ENCODE measurements at regions not wholly inside any gene's neighbourhood (a gene's known extent, or its start where the extent isn't known, plus 50 kb on each side); places are given as distances from the start of the nearest gene placed in this dataset.

- no peak for DNase-seq (ENCODE audit: low spot score)
- in situ Hi-C loops (cut with HindIII; ENCODE audit: low sequenced_read_pairs) = no loop called here
Observed at GRCh38 chr14:101358320-101359125, 202.8 kb upstream of the DIO3 start.

DNA sequence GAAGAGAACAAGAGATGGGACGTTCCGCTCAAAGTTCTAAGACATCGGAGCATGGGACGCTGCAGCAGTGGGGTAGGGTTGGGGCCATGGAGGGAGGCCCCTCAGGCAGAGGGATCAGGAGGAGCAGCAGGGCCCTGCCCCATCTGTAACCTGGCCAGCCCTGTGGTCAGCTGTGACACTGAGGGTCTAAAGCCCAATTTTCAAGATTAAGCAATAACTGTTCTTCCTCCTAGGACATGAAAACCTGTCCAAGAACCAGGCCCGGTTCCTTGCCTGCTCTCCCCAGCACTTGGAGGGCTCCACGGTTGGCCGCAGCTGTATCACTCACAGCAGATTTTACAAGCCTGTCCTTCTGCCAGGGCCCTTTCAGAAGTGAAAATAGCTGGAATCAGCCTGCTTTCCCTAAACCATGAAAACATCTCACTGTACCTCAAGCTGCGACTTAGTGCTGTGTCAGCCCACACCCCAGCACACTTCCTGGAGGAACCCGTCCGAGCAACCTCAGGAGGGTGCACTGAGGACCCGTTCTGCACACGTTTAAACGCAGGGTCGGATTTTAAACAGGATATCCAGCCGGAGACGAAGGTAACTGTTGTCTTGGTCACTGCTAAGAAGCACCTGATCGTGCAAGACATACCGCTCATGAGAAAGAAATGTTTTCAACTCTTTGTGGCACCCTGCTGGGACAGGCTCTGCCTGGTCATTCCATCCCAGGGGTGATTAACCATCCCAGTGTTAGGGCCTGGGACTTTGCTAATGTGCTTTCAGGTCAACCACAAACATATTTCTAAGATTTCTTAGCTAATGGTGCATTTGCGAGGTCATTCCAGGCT lies 201.9 kb upstream of the DIO3 start:
- in situ Hi-C loops (cut with HindIII; ENCODE audit: low sequenced_read_pairs) = no loop called here

DNA sequence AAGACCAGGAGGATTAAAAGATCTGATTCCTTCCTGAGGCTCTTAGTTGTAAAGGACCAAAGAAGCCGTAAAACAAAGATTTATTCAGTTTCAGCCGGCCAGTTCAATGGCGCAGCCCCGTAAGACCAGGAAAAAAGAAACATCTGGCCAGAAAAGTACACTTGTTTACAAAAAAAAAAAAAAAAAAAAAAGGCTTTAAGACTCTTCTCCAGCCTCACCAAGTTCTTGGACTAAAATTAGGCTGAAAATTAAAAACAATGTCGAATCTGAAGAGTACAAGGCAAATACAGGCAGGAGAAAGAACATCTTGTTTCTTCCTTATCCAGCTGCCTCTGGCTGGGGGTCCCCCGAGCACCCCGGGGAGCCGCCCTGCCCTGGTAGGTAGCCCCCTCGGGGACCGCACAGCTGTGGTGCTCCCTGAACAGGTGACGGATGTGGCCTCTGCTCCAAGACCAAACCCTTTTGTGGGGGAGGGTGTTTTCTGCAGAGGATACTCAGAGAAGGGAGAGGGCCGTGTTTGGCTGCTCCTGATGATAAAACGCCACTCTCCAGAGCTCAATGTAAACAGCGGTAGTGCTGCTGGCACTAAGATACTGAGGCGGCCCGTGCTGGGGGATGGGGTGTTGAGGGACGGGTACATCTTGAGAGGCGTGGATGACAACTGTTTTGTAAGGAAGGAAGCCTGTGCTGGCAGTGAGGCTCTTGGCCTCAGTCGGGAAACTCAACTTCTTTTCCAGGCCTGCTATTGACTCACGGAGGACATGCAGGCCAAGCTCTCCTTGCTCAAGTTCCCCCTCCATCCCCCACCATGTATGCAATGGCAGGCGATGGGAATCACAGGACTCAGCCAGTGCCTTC lies 201.0 kb upstream of the DIO3 start:
- in situ Hi-C loops (cut with HindIII; ENCODE audit: low sequenced_read_pairs) = no loop called here
- DNase-seq (ENCODE audit: low spot score) = no peak

More for the DNA sequence above, 201.9 kb upstream of the DIO3 start:
- no peak for DNase-seq (ENCODE audit: low spot score)

DNA sequence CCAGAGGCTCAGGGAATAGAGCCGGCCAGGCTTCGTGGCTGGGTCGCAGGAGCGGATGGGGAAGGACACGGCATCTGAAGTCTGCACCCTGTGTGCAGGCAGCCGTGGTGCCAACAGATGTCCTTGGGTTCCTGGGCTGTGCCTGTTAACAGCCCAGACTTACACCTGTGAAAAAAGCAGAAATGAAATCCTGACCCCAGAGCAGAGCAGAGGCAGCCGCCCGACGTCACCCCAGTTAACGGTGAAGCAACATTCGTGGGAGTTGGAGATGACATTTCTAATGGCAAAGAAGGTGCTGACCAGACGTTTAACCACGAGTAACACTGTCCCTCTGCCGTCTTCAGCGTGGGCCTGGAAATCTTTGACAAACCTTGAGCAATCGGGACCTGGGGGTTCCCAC lies 200.3 kb upstream of the DIO3 start:
- no peak for DNase-seq (ENCODE audit: low spot score)
- in situ Hi-C loops (cut with HindIII; ENCODE audit: low sequenced_read_pairs) = no loop called here

- in situ Hi-C loops (cut with HindIII; ENCODE audit: low sequenced_read_pairs) = no loop called here
- DNase-seq (ENCODE audit: low spot score) = no peak
Observed at GRCh38 chr14:101361451-101362433, 199.6 kb upstream of the DIO3 start.

- DNase-seq (ENCODE audit: low spot score) = no peak
- in situ Hi-C loops (cut with HindIII; ENCODE audit: low sequenced_read_pairs) = no loop called here
Observed at GRCh38 chr14:101362529-101363260, 198.6 kb upstream of the DIO3 start.

DNA sequence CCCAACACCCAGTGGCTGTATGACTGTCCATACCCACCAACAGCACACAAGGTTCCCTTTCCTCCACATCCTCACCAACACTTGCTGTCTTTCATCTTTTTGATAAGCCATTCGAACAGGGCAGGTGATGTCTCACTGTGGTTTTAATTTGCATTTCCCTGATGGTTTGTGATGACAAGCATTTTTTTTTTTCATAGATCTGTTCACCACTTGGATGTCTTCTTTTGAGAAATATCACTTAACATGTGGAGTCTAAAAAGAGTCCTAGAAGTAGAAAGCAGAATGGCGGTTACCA lies 198.1 kb upstream of the DIO3 start:
- DNase-seq (ENCODE audit: low spot score) = no peak
- in situ Hi-C loops (cut with HindIII; ENCODE audit: low sequenced_read_pairs) = no loop called here

DNA sequence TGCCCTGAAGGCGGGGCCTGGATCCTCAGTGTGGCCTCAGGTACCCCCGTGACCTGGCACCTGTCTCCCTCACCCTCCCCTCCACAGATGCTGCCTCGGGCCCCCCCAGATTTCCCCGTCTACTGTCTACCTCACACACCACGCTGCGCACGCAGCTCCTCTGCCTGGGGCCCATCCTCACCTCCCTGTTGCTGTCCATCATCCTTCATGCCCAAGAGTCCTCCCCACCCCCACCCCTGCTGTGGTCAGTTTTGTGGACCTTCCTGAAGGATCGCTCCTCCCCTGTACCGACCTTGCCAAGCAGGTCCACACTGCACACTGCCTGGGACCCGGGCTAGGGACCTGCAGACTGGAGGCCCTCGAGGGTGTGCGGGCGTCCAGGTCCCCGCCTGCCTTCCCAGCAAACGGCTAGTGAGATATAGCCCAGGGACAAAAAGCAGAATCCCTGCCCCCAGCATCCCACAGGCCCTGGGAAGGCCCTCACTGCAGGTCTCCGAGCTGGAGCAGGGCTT lies 197.4 kb upstream of the DIO3 start:
- in situ Hi-C loops (cut with HindIII; ENCODE audit: low sequenced_read_pairs) = no loop called here
- no peak for DNase-seq (ENCODE audit: low spot score)

DNA sequence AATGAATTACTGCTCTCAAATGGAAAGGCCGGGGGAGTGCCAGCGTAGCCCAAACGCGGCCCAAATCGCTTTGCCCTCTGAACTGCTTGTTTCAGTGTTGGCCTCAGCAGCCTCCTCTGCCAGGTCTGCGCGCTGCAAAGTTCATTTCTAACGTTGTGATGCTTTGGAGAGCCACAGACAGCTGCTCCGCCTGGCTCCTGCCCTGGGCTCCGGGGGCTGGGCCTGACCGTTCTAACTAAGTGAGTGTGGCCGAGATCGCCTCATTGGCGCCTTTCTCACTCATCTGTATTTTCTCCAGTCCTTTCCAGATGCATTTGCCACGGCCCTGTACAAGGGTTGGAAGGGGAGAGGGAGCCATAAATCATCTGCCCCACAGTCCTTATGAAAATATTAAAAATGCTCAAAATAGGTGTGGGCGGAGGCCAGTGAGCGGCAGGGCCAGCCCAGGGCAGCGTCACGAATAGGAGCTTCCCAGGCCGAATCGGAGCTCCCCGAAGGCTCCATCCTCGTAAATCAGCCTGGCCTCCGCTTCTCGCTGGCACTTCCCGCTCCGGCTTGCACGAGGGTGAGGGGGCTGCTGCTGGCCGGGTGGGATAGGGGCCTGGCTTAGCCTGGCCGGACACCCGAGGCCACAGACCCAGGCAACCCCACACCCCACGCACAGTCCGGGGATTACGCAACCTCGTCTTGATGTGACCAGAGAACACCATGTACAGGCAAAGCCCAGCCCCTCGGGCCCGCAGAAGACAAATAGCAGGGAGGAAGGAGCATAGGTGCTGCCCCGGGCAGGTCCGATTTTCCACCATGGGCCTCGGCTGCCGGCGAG lies 196.6 kb upstream of the DIO3 start:
- in situ Hi-C loops (cut with HindIII; ENCODE audit: low sequenced_read_pairs) = no loop called here
- DNase-seq (ENCODE audit: low spot score) = no peak

DNA sequence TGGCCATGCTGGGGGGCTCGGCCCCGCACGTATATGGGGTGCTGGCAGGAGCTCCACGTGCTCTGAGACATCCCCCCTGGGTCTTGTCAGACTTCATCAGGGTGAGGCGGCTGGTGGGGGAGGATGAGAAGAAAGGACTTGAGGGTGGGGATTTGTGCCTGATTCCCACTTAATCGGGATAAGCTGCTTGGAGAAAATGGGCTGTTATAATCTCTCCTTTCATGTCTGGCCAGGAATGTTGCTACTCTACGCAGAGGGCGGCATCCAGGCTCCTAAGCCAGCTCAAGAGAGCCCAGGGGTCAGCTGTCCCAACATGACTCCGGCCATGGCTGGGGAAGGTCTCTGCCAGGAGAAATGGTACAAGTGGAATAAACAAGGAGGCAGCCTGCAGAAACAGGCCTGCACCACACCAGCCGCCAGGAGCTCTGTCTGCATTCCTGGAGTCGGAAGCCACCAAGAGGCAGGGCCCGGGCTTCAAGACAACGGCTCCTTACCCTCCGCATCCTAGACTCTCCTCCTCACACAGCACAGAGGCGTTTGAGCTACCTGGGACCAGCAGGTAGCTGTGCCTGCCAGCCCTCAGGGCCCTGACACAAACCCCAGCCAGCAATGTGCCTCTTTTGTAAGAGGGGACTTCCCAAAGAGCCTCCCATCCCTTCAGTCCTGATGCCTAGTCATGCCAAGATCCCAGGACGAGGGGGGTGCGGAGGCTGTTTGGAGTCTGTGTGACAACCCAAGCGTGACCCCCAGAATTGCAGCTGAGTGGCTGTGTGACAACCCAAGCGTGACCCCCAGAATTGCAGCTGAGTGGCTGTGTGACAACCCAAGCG lies 195.8 kb upstream of the DIO3 start:
- in situ Hi-C loops (cut with HindIII; ENCODE audit: low sequenced_read_pairs) = no loop called here
- DNase-seq (ENCODE audit: low spot score) = no peak

GRCh38 chr14:101367421-101368261 lies 193.7 kb upstream of the DIO3 start:
- in situ Hi-C loops (cut with HindIII; ENCODE audit: low sequenced_read_pairs) = no loop called here
- no peak for DNase-seq (ENCODE audit: low spot score)

DNA sequence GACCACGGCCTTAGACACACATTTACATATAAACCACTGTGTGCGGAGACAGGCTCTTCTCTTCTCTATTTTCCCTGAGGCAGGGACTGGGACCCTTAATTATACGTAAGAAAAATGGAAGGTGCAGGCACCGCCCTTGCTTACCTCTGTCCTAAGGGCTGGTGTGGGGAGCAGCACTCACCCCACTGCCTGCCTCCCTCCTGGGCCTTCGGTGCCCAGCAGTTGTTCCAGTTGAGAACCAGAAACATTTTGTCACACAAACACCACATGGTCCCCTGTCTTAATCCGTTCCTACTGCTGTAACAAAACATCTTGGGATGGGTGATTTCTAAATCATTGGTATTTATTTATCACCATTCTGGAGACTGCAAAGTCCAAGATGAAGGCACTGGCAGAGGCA lies 192.7 kb upstream of the DIO3 start:
- in situ Hi-C loops (cut with HindIII; ENCODE audit: low sequenced_read_pairs) = no loop called here
- no peak for DNase-seq (ENCODE audit: low spot score)

DNA sequence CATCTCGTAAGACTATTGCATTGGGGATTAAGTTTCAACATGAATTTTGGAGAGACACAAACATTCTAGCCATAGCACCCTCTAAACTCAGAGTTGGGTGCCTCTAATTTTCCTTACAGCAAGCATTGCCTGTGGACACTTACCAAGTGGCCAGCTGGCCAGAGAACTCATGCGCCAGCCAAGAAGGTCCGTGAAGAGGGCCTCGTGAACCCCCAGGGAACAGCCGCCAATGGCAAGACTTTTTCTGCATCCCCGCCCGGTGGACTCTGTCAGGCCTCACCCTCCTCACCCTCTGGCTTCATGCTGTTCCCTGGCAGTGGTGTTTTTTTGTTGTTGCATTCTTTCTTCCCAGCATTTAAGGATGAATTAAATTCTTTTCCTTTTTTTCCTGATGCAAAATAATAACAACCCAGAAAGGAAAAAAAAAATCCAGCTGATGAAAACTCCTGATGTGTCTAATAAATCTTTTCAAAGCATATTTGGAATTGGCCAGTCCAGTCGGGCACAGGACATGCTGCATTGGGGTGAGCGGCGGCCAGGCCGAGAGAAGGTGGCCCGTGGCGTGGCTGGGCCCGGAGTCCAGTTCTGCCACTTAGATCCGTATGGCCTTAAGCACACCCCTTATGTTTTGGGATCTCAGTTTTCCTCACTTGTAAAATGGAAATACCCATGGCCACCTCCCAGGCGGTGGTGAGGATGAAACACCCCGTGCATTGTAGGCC lies 191.9 kb upstream of the DIO3 start:
- peak; percentile 19 for DNase-seq (ENCODE audit: low spot score)
- in situ Hi-C loops (cut with HindIII; ENCODE audit: low sequenced_read_pairs) = no loop called here

- no peak for DNase-seq (ENCODE audit: low spot score)
- in situ Hi-C loops (cut with HindIII; ENCODE audit: low sequenced_read_pairs) = no loop called here
Observed at GRCh38 chr14:101369916-101370592, 191.2 kb upstream of the DIO3 start.

All from G401 (cell line).